K562 (cell line): ENCODE measurements at regions not wholly inside any gene's neighbourhood (a gene's known extent, or its start where the extent isn't known, plus 50 kb on each side); places are given as distances from the start of the nearest gene placed in this dataset.

Experiments used
- ATAC-seq: fragments of 200-7000 bp; cut with Tn5 transposase; 3 replicates; pipeline ENCODE4 v1.9.1; 2020; ENCODE audit warnings: moderate library complexity
- BruUV-seq: library from RNA; stranded (reverse); fragments of 400-500 nt; replicated peaks from 2 replicates; lab custom pipeline; 2021; lab: Mats Ljungman, UMichigan
- CTCF ChIA-PET: fragments of 300-600 bp; formaldehyde crosslinking; extraction: SDS; loops from one replicate; lab custom pipeline; 2021; ENCODE audit warnings: low intra/inter-chr PET ratio; lab: Yijun Ruan, JAX
- POLR2A ChIA-PET: fragments of 300-600, 350-650 bp; sonication (Branson Sonifier 250); formaldehyde crosslinking; extraction: SDS; loops from one replicate; lab custom pipeline; 2021; ENCODE audit warnings: antibody characterized with exemption, inconsistent platforms; lab: Yijun Ruan, JAX
- DNase-seq, 4 experiments: peaks; one replicate each; pipeline versions ENCODE4 v3.0.0 to v3.0.0-alpha.2; 2011 to 2018; ENCODE audit warnings: low spot score in 3 of 4, mixed read lengths in 3 of 4; ENCODE audit errors: extremely low read depth in 1 of 4
- FAIRE-seq: peaks from 2 replicates; lab custom pipeline; 2011; peaks lifted over from hg19 to GRCh38; lab: Jason Lieb, UNC
- H2AFZ ChIP-seq: 2 replicates; pipeline ENCODE4 v1.6.0; 2011; ENCODE audit warnings: low read depth, low read length, control low read depth, inconsistent platforms
- H3K27ac ChIP-seq: fragments of 200-600 bp; 3 replicates; pipeline ENCODE4 v1.8.0; 2011; ENCODE audit warnings: low read depth, mild to moderate bottlenecking, control low read depth, inconsistent platforms, low read length, moderate library complexity, mixed read lengths; ENCODE audit errors: extremely low read depth
- H3K27me3 ChIP-seq, 2 experiments: fragments of 300-600 bp in 1 of 2; 2 replicates in 1 of 2; 3 replicates in 1 of 2; pipeline versions ENCODE4 v1.6.0 to v1.8.0; 2011; ENCODE audit warnings: inconsistent platforms in 2 of 2, low read length in 2 of 2, mild to moderate bottlenecking in 1 of 2, mixed read lengths in 1 of 2, moderate library complexity in 1 of 2; ENCODE audit not compliant: control insufficient read depth in 2 of 2, insufficient read depth in 2 of 2
- H3K36me3 ChIP-seq: fragments of 300-600 bp; 3 replicates; pipeline ENCODE4 v1.8.0; 2011; ENCODE audit warnings: mild to moderate bottlenecking, low read length, inconsistent platforms; ENCODE audit not compliant: control insufficient read depth, insufficient read depth
- H3K4me1 ChIP-seq, 2 experiments: fragments of 200-600 bp in 1 of 2; replicated peaks in 1 of 2; 2 replicates in 1 of 2; 3 replicates in 1 of 2; pipeline versions ENCODE4 v1.5.1 to v1.8.0; 2011; ENCODE audit warnings: inconsistent platforms in 2 of 2, low read length in 2 of 2, mild to moderate bottlenecking in 1 of 2, mixed read lengths in 1 of 2, moderate library complexity in 1 of 2; ENCODE audit not compliant: control insufficient read depth in 2 of 2, insufficient read depth in 2 of 2
- H3K4me2 ChIP-seq: 2 replicates; pipeline ENCODE4 v1.6.1; 2011; ENCODE audit warnings: low read length, control low read depth, inconsistent platforms, mixed read lengths; ENCODE audit not compliant: insufficient read depth
- H3K4me3 ChIP-seq: fragments of 200-600 bp; sonication (generic), shearing (Covaris generic); 2 replicates; pipeline ENCODE4 v1.5.1; 2016; ENCODE audit warnings: control low read depth, inconsistent platforms
- H3K79me2 ChIP-seq: fragments of 200-600 bp; 3 replicates; pipeline ENCODE4 v1.8.0; 2011; ENCODE audit warnings: low read length, inconsistent platforms; ENCODE audit not compliant: control insufficient read depth, insufficient read depth
- H3K9ac ChIP-seq, 2 experiments: 2 replicates each; pipeline versions ENCODE4 v1.6.0 to v1.6.1; 2011; ENCODE audit warnings: low read depth in 2 of 2, low read length in 2 of 2, control low read depth in 1 of 2, inconsistent platforms in 1 of 2, mild to moderate bottlenecking in 1 of 2, mixed read lengths in 1 of 2; ENCODE audit not compliant: insufficient read depth in 1 of 2
- H3K9me1 ChIP-seq: one replicate; pipeline ENCODE4 v1.6.0; 2011; ENCODE audit warnings: inconsistent platforms, mild to moderate bottlenecking, low read length, moderate library complexity; ENCODE audit not compliant: control insufficient read depth, insufficient read depth
- H3K9me3 ChIP-seq: replicated peaks from 2 replicates; pipeline ENCODE4 v1.5.1; 2011; ENCODE audit warnings: low read depth, low read length, inconsistent platforms; ENCODE audit not compliant: control insufficient read depth, insufficient read depth
- H4K20me1 ChIP-seq: replicated peaks from 2 replicates; pipeline ENCODE4 v1.6.1; 2011; ENCODE audit warnings: low read length, inconsistent platforms, mixed read lengths; ENCODE audit not compliant: control insufficient read depth, insufficient read depth
- CBFA2T2 ChIP-seq: fragments of 450-650 bp; conservative IDR thresholded peaks from 2 replicates; pipeline ENCODE4 v1.6.1; 2017; ENCODE audit warnings: mild to moderate bottlenecking
- CBFB ChIP-seq: sonication (generic); formaldehyde crosslinking; IDR thresholded peaks from 2 replicates; pipeline ENCODE4 v1.4.0; 2020; ENCODE audit warnings: mild to moderate bottlenecking, missing genetic modification reagents
- EWSR1 ChIP-seq: fragments of 450-650 bp; IDR thresholded peaks from 2 replicates; pipeline ENCODE4 v1.6.1; 2018; ENCODE audit warnings: borderline replicate concordance, mild to moderate bottlenecking, low read depth, moderate library complexity; ENCODE audit not compliant: partially characterized antibody
- HNRNPLL ChIP-seq: fragments of 200-400 bp; formaldehyde crosslinking; IDR thresholded peaks from 2 replicates; pipeline ENCODE4 v1.6.1; 2017; ENCODE audit warnings: low read length, low read depth, mild to moderate bottlenecking; ENCODE audit not compliant: poor library complexity, severe bottlenecking
- ZBTB5 ChIP-seq: fragments of 450-650 bp; IDR thresholded peaks from 2 replicates; pipeline ENCODE4 v1.6.1; 2017; ENCODE audit warnings: antibody characterized with exemption
- ZFP1 ChIP-seq: fragments of 450-650 bp; formaldehyde crosslinking; IDR thresholded peaks from 2 replicates; pipeline ENCODE4 v1.4.0; 2020; ENCODE audit warnings: mild to moderate bottlenecking, mixed read lengths
- ZNF217 ChIP-seq: sonication (generic); formaldehyde crosslinking; IDR thresholded peaks from 2 replicates; pipeline ENCODE4 v1.8.0; 2022; ENCODE audit warnings: mild to moderate bottlenecking, missing genetic modification reagents
- ZNF232 ChIP-seq: sonication (generic); formaldehyde crosslinking; IDR thresholded peaks from 2 replicates; pipeline ENCODE4 v1.8.0; 2022; ENCODE audit warnings: mild to moderate bottlenecking, missing genetic modification reagents
- ZNF280B ChIP-seq: fragments of 250-450 bp; sonication (Bioruptor Pico); IDR thresholded peaks from 2 replicates; pipeline ENCODE4 v1.5.1; 2021; ENCODE audit warnings: mild to moderate bottlenecking
- ZNF444 ChIP-seq: fragments of 250-450 bp; sonication (Bioruptor Pico); IDR thresholded peaks from 2 replicates; pipeline ENCODE4 v1.4.0; 2020; ENCODE audit warnings: mild to moderate bottlenecking, moderate library complexity
- WGBS: fragments of 100-300 bp; shearing (Covaris generic); methylation state at CpG from one replicate; pipeline ENCODE4 v1.1.6; 2016; ENCODE audit warnings: low coverage, mixed read lengths; ENCODE audit not compliant: insufficient coverage; ENCODE audit errors: missing lambda C conversion rate; 5-methylcytosine and 5-hydroxymethylcytosine counted together
- in situ Hi-C: fragments of 300-500 bp; cut with MboI; formaldehyde crosslinking; loops from 4 replicates; pipeline ENCODE4 v1.15.0; 2018; ENCODE audit warnings: inconsistent platforms, mixed read lengths
- intact Hi-C: fragments of 100-400 bp; cut with micrococcal nuclease; formaldehyde crosslinking; loops from 2 replicates; pipeline ENCODE4 v1.14.2; 2022

GRCh38 chr9:87149799-87150198, 202.5 kb upstream of the GAS1 start (continued):
- TF ChIP-seq ZNF232 (no peak), ZNF217 (no peak), EWSR1 (no peak), CBFA2T2 (no peak)

DNA sequence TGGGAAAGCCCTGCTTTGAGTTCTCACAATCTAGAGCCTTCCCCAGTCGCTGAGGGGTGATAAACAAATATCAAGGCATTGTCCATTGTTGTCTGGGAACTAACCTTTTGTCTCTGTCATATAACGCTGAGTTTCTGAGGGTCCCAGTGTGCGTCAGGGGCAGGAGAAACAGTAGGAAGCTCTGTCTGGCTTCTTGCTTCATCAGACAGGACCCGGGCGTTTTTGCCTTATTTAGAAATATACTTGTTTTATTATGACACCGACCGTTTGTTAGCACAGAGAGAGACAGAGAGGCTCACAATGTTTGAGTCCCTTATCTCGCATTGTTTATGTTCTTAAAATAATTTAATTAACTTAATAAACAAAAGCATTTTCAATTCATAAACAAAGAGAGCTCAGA, 204.9 kb upstream of the GAS1 start:
- POLR2A ChIA-PET, result no interaction called here
- TF ChIP-seq ZBTB5, result no peak
- no peak for TF ChIP-seq ZNF444 (CRISPR knock-in tag)
- no peak for TF ChIP-seq ZFP1 (CRISPR knock-in tag)
- no peak for TF ChIP-seq ZNF280B (CRISPR knock-in tag)
- no peak for TF ChIP-seq CBFB (CRISPR knock-in tag)
- TF ChIP-seq HNRNPLL, result no peak
- H3K4me1 ChIP-seq, result peaks cover 2 to 8% of the 10 kb centered on the region in 2 experiments; a peak in 2 of 5 replicates
- no peaks in the 10 kb centered on the region for H3K9me1 ChIP-seq
- H2AFZ ChIP-seq, result no peak overlapping the region
- intact Hi-C loops, result no loop called here
- no peaks in the 10 kb centered on the region for H4K20me1 ChIP-seq
- no peaks in the 10 kb centered on the region for H3K36me3 ChIP-seq
- no TSS peak for BruUV-seq
- 2% methylated on average over 8 of the region's 8 CpGs for WGBS
- H3K27me3 ChIP-seq, result peaks cover 0 to 9% of the 10 kb centered on the region in 2 experiments; a peak in 1 of 5 replicates
- CTCF ChIA-PET, result no interaction called here
- ATAC-seq (no peak), DNase-seq (no peak), FAIRE-seq (no peak)
- in situ Hi-C loops, result no loop called here
- no peak overlapping the region for H3K4me2 ChIP-seq
- H3K79me2 ChIP-seq, result no peaks in the 10 kb centered on the region
- H3K27ac ChIP-seq, result no peak overlapping the region
- H3K4me3 ChIP-seq, result no peak overlapping the region
- no peaks in the 10 kb centered on the region for H3K9me3 ChIP-seq
- no peak overlapping the region for H3K9ac ChIP-seq
